CMK (cell line): ENCODE measurements at regions not wholly inside any gene's neighbourhood (a gene's known extent, or its start where the extent isn't known, plus 50 kb on each side); places are given as distances from the start of the nearest gene placed in this dataset.
"Not testable (repeated sequence)": the region's sequence is repeated elsewhere in the genome, so short reads cannot be mapped to it uniquely, and the experiment has no call there.

Experiments
- DNase-seq: peaks from one replicate; pipeline ENCODE4 v3.0.0-alpha.2; 2010; ENCODE audit warnings: low read depth

GRCh38 chr1:110260194-110260593 lies 50.1 kb downstream of the KCNC4 start:
- DNase-seq: no peak

GRCh38 chr1:110262296-110262695 lies 52.2 kb downstream of the KCNC4 start:
- DNase-seq: no peak

DNA sequence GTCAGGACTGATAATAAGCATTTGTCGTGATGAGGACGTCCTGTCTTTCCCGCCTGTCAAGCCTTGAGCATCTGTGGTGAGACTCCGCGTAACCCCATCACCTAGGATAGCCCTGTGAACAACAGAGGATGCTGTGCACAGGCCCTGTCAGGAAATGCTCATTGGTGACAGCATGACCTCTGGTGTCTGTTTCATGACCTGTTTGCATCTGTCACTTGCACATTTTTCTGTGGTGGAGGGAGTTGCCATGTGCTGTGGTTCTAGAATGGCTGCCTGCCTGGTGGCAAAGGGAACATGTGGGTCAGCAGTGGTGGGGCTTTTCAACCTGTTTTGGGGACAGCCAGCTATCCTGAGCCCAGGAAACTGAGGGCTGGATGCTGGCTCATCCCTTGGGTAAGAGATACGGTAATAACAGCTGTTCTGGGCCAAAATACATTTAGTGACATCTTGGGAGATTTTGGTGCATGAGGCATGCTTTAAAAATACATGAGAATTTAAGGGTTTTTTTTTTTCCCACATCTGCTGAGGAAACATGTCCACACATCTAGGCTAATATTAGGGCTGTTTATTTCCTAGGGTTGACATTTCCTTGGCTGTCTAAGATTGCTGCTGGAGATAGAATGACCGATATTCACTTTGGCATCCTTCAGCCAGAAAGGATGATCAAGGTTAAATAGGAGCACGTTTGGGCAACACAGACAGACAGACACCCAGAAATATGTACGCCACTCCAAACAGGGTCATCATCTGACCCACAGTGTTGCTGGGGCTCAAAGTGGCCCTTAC lies 52.9 kb downstream of the KCNC4 start:
- DNase-seq: peak; percentile 43

- DNase-seq: no peak
These were observed 54.3 kb downstream of the KCNC4 start for GRCh38 chr1:110264430-110264829.

GRCh38 chr1:110265186-110265585 lies 55.1 kb downstream of the KCNC4 start:
- DNase-seq: no peak

DNA sequence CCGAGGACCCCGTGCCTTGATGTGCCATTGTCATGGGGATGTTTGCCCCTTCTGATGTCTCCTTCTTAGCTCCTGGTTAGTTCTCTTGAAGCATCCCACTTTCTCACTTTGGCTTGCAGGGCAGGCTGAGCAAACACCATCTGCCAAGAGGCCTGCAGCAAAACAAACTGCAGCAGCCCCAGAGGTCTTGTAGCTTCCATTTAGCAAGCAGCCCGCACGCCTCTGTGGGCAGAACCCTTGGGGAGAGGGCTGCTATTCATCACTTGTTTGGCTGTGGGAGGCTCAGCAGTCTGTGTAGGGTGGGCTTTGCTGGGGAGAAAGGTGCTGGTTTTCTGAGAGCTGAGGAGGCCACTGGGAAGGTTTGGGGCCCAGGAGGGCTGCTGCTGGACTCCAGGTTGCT lies 56.7 kb downstream of the KCNC4 start:
- no peak for DNase-seq

- no peak for DNase-seq
These were observed 57.1 kb downstream of the KCNC4 start for GRCh38 chr1:110267260-110267659.

DNA sequence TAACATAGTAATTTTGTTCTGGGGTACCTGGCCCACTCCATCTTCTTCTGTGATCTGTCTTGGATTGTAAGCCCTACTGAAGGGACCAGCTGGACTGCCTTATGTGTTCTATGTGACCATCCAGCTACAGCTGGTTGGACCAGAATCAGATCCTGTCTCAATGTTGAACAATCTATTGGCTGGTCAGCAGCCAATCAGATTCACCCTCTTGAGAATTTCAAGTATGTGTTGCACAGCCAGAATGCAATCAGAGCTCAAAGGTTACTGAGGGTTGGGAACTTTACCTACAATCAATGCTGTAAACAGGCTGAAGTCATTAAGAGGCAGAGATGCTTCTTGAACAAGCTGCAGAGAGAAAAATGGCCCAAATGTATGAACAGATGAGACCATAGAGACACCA lies 61.9 kb downstream of the KCNC4 start:
- no peak for DNase-seq

- DNase-seq: not testable (repeated sequence)
These were observed 63.7 kb downstream of the KCNC4 start for GRCh38 chr1:110273832-110274231.

DNA sequence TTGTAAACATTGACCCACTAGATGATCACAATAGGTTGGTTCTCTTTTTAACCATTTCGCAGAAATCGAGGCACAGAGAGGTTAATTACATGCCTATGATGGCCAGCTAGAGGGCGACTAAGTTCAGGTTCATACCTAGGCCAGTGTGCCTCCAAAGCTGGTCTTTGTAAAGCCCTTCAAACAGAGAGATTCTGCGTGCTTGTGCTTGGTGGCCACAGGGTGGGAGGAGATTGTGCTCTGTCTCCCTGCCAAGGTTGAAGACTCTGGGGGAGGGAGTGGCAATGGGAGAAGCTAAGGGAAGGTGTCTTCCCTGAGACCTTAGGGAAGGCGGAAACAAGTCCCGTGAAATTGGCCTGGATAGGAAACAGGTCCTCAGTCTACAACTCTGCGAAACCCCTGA lies 59.1 kb upstream of the RBM15 start:
- no peak for DNase-seq

GRCh38 chr1:110280804-110281203 lies 58.4 kb upstream of the RBM15 start:
- no peak for DNase-seq

DNA sequence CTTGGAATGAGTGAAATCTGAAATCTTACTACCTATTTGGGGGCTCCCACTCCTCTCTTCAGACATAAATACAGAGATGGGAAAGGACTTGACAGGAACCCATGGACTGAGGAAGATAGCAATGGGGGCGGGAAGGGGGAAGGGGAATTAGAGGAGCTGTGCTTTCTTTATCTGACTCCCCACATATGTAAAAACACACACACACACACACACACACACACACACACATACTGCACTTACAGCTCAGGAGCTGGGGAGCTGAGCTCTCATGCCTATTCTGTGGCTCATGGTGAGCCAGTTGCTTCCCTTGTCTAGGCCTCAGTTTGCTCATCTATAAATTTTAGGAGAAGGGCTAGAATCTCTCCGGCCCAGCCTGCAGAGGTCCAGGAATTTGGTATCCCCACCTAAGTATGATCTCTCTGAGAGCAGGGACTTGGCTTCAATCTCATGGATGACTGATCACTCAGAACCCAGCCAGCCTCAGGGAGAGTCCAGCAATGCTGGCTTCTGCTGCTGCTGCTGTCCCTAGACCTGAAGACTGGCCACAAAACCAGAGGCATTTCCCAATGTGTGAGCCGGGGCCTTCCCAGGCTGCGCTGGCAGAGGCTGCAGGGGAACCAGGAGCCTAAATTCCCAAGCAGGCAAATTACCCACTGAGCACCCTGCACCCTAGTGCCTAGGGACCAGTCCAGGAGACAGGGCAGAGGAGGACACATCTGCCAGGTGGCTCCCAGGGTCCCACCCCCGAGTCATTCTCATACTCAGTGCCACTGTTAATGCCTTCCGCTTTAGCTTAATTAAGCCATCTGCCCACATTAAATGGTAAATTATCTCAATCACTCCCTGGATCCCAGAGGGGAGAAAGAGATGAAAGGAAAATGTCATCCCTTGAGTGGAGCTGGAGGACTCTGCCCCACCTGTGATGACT lies 57.5 kb upstream of the RBM15 start:
- DNase-seq: no peak

DNA sequence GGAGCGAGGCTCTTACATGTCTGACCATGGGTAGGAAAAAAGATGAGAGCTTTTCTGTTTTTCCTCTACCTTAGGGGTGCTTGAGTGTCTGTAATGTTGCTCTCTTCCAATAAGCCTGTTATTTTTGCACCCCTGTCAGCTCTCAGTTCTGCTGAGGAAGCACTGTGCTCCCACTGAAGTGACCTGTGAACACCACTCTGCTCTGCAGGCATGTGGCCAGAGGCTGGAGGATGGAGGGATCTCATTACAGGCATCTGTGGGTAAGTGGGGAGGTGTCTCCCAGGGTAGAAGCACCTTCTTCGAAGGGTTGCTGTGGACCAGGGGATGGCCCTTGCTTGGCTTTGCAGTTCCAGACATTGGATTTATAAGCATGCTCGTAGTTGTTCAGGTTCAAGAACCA lies 56.8 kb upstream of the RBM15 start:
- DNase-seq: no peak

- no peak for DNase-seq
These were observed 55.5 kb upstream of the RBM15 start for GRCh38 chr1:110283677-110284076.

DNA sequence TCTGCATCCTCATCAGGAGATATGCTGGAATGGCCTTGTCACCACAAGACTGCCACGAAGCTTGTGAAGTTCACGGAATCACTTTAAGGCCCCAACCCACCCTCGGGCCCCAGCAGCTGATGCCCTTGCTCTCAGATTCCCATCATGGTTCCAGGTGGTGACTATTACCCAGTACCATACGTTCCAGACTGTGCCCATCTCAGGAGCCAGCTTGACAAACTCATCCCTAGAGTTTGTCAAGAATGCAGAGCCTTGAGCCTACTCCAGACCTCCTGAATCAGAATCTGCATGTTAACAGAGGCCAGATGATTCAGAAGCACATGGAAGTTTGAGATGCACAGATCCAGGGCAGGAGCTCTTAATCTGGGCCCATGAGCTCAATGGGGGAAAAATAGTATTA lies 53.9 kb upstream of the RBM15 start:
- DNase-seq: no peak

DNA sequence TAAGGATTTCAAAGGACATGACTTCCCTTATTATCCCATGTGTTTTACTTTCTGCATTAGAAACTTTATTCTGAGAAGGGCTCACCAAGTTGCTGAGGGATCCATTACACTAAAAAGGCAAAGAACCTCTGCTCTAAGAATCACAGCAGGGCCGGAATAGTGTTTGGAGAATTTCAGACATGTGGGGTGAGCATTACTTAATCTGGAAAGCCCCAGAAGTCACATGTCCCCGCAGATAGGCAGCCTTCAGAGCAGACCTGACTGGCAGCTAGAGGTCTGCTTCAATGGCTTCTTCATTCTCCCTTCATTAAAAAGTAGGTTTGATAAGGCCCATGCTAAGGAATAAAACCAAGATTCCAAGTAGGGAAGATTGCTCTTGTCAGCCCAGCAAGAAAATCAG lies 52.6 kb upstream of the RBM15 start:
- DNase-seq: no peak

DNA sequence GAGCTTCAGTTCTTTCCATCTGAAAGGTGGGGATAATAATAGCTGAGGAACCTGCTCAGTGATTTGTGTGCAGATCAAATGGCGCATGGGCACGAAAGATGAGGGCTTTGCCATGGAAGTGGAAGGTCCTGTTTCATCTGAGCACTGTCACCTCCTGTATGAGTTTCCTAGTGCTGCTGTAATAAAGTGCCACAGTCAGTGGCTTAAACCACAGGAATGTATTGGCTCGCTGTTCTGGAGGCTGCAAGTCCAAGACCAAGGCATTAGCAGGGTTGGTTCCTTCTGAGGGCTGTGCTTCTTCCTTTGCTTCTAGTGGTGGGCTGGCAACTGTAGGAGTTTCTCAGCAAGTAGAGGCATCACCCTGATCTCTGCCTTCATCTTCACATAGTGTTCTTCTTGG lies 51.1 kb upstream of the RBM15 start:
- no peak for DNase-seq
